NCI-H524 treated with DMSO at 0.1 percent for 48 hours (cell line): ENCODE measurements at regions not wholly inside any gene's neighbourhood (a gene's known extent, or its start where the extent isn't known, plus 50 kb on each side); places are given as distances from the start of the nearest gene placed in this dataset.
A peak's percentile ranks its signal among the peaks of the same experiment; 100 is the strongest.

Experiments
- DNase-seq: peaks from one replicate; lab custom pipeline; 2025; lab: John Stamatoyannopoulos, UW

DNA sequence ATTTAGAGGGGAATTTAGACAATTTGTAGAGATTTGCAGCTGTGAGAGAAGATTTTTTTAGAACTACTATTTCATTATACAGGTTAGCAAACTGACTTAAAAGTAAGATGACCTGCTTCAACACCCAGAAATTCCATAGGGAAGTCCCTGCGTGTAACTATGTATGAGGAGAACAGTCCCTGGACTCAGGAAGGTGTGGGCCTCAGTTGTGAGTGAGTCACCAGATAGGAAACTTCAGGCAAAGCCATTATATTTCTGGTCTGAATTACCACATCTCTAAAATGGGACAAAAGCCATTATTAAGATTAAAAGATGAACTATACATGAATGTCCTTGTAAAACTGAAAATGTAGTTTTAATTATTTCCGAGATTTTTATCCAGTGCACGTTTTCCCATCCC, 488.3 kb upstream of the GOLIM4 start:
- DNase-seq, result no peak

DNA sequence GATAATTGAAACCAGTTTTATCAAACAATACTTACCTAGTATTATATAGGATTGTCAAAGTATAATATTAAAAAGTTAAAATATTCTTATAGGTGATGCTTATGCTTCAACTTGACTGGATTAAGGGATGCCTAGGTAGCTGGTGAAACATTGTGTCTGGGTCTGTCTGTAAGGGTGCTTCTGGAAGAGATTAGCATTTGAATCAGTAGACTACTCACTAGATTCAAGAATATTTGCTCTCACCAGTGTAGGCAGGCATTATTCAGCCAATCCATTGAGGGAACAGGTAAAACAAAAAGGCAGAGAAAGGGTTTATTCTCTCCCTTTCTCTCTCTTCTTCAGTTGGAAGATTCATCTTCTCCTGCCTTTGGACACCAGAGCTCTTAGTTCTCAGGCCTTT, 486.8 kb upstream of the GOLIM4 start:
- DNase-seq, result no peak

GRCh38 chr3:168581771-168582225, 486.1 kb upstream of the GOLIM4 start:
- DNase-seq, result no peak

GRCh38 chr3:168579010-168579409, 483.3 kb upstream of the GOLIM4 start:
- DNase-seq, result no peak

- DNase-seq, result no peak
Measured at GRCh38 chr3:168575750-168576149, 480.0 kb upstream of the GOLIM4 start.

GRCh38 chr3:168574455-168575158, 478.9 kb upstream of the GOLIM4 start:
- DNase-seq, result no peak

DNA sequence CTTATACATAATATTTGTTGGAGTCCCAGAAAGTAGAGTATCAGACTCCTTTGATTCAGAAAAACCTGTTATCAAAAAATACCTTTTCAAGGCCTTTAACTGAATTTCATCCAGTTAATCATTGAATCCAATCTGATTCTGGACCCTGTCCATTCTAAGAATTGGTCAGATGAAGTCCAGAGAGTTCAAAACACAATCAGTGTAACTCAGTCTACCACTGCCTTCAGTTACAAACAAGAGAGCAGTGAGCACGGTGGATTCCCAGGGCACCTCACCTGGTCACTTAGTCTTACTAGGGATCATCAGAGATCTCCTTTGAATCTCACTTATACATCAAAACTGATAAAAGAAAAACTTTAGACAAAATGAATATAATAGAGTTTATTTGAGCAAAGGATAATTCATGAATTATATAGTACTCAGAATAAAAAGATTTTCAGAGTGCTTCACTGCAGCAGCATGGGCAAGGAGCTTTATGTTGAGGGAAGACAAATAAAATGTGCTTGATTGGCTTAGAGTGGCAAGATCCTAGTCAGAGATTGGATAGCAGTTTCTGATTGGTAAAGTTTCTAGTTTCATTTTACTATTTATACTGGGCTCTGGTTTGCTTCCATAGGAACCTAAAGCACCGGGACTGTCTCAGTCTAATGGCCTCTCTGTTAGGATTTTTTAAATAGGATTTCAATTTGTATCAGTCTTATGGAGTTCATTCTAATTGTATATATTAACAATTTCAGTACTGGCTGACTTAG, 474.9 kb upstream of the GOLIM4 start:
- no peak for DNase-seq

- no peak for DNase-seq
Measured at GRCh38 chr3:168558728-168559411, 463.1 kb upstream of the GOLIM4 start.

GRCh38 chr3:168552251-168552650, 456.5 kb upstream of the GOLIM4 start:
- DNase-seq, result no peak

GRCh38 chr3:168548719-168549118, 453.0 kb upstream of the GOLIM4 start:
- DNase-seq, result no peak

GRCh38 chr3:168546707-168547106, 451.0 kb upstream of the GOLIM4 start:
- no peak for DNase-seq

- DNase-seq, result no peak
Measured at GRCh38 chr3:168545591-168545990, 449.9 kb upstream of the GOLIM4 start.

DNA sequence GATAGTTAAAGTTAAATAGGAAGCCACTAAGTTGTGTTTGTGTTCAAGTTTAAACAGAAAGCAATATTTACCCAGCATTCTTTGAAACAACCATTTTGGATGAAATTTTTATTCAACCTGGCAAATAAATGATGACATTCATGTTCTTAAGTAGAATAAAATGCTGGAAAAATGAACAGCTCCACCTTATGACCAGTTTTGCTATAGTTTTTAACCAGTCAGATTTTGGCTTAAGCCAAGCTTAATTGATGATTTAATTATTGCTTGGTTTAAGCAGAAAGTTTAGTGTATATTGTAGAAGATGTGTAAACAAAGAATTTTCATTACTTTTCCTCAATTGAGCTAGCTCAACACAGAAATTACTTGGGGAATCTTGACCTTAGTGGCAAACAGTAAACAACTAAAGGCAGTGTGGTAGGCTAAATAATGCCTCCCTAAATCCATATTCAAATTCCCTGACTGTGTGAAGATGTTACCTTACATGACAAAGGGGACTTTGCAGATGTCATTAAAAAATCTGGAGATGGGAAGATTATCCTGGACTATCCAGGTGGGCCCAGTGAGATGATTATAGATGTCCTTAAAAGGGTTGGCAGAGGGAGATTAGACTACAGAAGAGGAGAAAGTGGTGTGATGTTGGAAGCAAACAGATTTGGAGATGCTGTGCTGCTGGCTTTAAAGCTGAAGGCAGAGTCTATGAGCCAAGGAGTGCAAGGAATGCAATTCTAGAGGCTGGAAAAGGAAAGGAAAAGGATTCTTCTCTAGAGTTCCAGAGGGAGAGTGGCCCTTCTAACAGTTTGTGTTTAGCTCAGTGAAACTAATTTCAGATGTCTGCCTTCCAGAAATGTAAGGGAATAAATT, 448.6 kb upstream of the GOLIM4 start:
- DNase-seq, result peak; percentile 15

- no peak for DNase-seq
Measured at GRCh38 chr3:168540726-168541125, 445.0 kb upstream of the GOLIM4 start.

DNA sequence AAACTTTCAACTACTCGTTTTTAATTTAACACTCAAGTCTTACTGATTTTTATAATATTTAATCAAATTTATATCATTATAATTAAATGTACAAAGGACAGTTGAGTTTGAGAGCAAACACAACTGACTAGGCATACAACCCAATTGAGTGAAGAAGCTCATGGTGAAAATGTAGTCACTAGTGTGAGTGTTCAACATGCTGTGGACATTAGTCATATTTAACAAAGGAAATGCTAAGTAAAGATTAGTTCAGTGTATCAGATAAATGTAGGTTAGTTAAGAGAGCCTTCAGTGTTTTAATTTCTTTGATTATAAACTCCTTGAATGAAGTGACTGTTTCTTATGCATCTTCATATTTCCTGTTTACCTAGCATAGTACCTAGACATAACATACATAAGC, 444.2 kb upstream of the GOLIM4 start:
- DNase-seq, result no peak

DNA sequence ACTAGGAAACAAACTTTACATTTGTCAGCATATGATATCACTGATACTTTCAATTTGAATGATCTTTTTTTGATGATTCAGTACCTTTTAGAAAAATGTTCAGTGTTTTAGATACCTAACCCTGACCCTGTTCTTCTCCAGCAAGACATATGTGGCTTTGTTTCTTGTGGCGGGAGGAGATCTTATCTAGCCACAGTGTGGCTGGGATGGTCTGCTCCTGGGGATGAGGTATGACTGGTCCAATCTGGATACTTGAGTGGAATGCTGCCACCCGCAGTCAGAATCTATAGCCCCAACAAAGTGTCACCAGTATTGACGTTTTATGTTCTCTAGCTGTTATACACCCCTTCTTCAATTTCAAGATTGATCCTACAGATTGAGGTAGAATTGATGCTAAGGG, 439.0 kb upstream of the GOLIM4 start:
- DNase-seq, result no peak

GRCh38 chr3:168533600-168533999, 437.9 kb upstream of the GOLIM4 start:
- DNase-seq, result no peak

GRCh38 chr3:168532135-168532534, 436.4 kb upstream of the GOLIM4 start:
- no peak for DNase-seq

GRCh38 chr3:168531116-168531515, 435.4 kb upstream of the GOLIM4 start:
- no peak for DNase-seq

DNA sequence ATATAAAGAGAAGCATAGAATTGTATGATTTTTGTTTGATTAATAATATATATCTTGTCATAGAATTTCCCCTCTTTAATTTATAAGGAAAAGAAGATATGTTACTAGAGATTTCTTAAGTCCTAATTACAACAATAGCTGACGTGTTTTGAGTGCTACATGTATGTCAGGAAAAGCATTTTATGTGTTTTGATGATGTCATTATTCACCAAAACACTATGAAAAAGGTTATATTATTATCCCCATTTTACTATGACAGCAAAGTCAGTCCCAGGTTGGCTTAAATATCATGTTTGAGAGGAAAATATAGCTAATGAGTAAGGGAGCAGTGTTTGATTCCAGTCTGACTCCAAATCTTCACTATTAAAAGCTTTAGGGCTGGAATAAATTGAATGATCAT, 428.4 kb upstream of the GOLIM4 start:
- DNase-seq, result no peak

- no peak for DNase-seq
Measured at GRCh38 chr3:168517249-168518071, 421.7 kb upstream of the GOLIM4 start.
